Neural progenitor cell (in vitro differentiated cells): ENCODE measurements at regions not wholly inside any gene's neighbourhood (a gene's known extent, or its start where the extent isn't known, plus 50 kb on each side); places are given as distances from the start of the nearest gene placed in this dataset.

Source experiments
- DNase-seq: peaks from one replicate; pipeline ENCODE4 v3.0.0-alpha.2; 2016; ENCODE audit warnings: low spot score
- H2AFZ ChIP-seq: fragments of 200-600 bp; sonication (generic); replicated peaks from 2 replicates; pipeline ENCODE4 v1.6.1; 2016; ENCODE audit warnings: antibody characterized with exemption
- H3F3A ChIP-seq: fragments of 200-600 bp; sonication (generic); 2 replicates; pipeline ENCODE4 v1.6.1; 2016; ENCODE audit warnings: antibody characterized with exemption, low read depth
- H3K27ac ChIP-seq: fragments of 200-600 bp; sonication (generic); 2 replicates; pipeline ENCODE4 v1.5.1; 2016; ENCODE audit warnings: mild to moderate bottlenecking
- H3K27me3 ChIP-seq: fragments of 200-600 bp; sonication (generic); 2 replicates; pipeline ENCODE4 v1.6.1; 2016; ENCODE audit warnings: mild to moderate bottlenecking, moderate library complexity
- H3K36me3 ChIP-seq: fragments of 200-600 bp; sonication (generic); 2 replicates; pipeline ENCODE4 v1.5.1; 2016
- H3K4me1 ChIP-seq: fragments of 200-600 bp; sonication (generic); 2 replicates; pipeline ENCODE4 v1.6.1; 2016; ENCODE audit warnings: mixed run types
- H3K4me2 ChIP-seq: fragments of 200-600 bp; sonication (generic); 2 replicates; pipeline ENCODE4 v1.6.1; 2016
- H3K4me3 ChIP-seq: fragments of 200-600 bp; sonication (generic); 2 replicates; pipeline ENCODE4 v1.5.1; 2016
- H3K79me2 ChIP-seq: fragments of 200-600 bp; sonication (generic); 2 replicates; pipeline ENCODE4 v1.6.1; 2016; ENCODE audit warnings: low read depth
- H3K9ac ChIP-seq: fragments of 200-600 bp; sonication (generic); 2 replicates; pipeline ENCODE4 v1.6.1; 2016
- H3K9me3 ChIP-seq: fragments of 200-600 bp; sonication (generic); 2 replicates; pipeline ENCODE4 v1.5.1; 2016; ENCODE audit warnings: low read depth
- H4K20me1 ChIP-seq: fragments of 200-600 bp; sonication (generic); 2 replicates; pipeline ENCODE4 v1.6.1; 2016; ENCODE audit warnings: low read depth
- H3K27ac Mint-ChIP-seq: 3 replicates; pipeline ENCODE4 v1.8.0; 2021; ENCODE audit warnings: mixed read lengths
- H3K27me3 Mint-ChIP-seq: 2 replicates; pipeline ENCODE4 v1.8.0; 2022; ENCODE audit warnings: low read depth, mild to moderate bottlenecking, inconsistent platforms, moderate library complexity, mixed read lengths; ENCODE audit not compliant: insufficient read depth
- H3K36me3 Mint-ChIP-seq: 3 replicates; pipeline ENCODE4 v1.8.0; 2021; ENCODE audit warnings: mixed read lengths
- H3K4me1 Mint-ChIP-seq: 3 replicates; pipeline ENCODE4 v1.8.0; 2021; ENCODE audit warnings: mixed read lengths
- H3K4me3 Mint-ChIP-seq: 3 replicates; pipeline ENCODE4 v1.8.0; 2021; ENCODE audit warnings: mild to moderate bottlenecking, moderate library complexity, mixed read lengths
- H3K9me3 Mint-ChIP-seq: 3 replicates; pipeline ENCODE4 v1.8.0; 2020; ENCODE audit warnings: mixed read lengths
- EZH2 ChIP-seq: fragments of 200-600 bp; sonication (generic); IDR thresholded peaks from 2 replicates; pipeline ENCODE4 v1.6.1; 2017; ENCODE audit warnings: antibody characterized with exemption, mild to moderate bottlenecking, moderate library complexity
- EZH2phosphoT487 ChIP-seq: fragments of 200-600 bp; sonication (generic); IDR thresholded peaks from 2 replicates; pipeline ENCODE4 v1.6.1; 2017; ENCODE audit warnings: antibody characterized with exemption
- TF ChIP-seq, protein P1 (sequence below): fragments of 200-600 bp; sonication (generic); IDR thresholded peaks from 2 replicates; pipeline ENCODE4 v1.5.1; 2017; ENCODE audit warnings: antibody characterized with exemption, mild to moderate bottlenecking

- Histone ChIP-seq H2AFZ (no peak overlapping the region), H3K4me2 (peak overlapping the region; percentile 65), H3K79me2 (no peaks in the 10 kb centered on the region), H3F3A (peaks cover 24% of the 10 kb centered on the region), H3K36me3 (no peaks in the 10 kb centered on the region), H3K4me1 (peaks cover 25% of the 10 kb centered on the region), H4K20me1 (peaks cover 16% of the 10 kb centered on the region), H3K27me3 (peaks cover 26% of the 10 kb centered on the region), H3K4me3 (peak overlapping the region; percentile 23), H3K9me3 (no peaks in the 10 kb centered on the region), H3K9ac (no peak overlapping the region), H3K27ac (no peak overlapping the region)
- no peaks in the 10 kb centered on the region for H3K9me3 Mint-ChIP-seq
- peak overlapping the region; percentile 27 for H3K4me3 Mint-ChIP-seq
- peaks cover 23% of the 10 kb centered on the region for H3K27me3 Mint-ChIP-seq
- DNase-seq, result no peak
- H3K27ac Mint-ChIP-seq, result no peak overlapping the region
- peaks cover 47% of the 10 kb centered on the region for H3K4me1 Mint-ChIP-seq
- TF ChIP-seq EZH2, result no peak
- TF ChIP-seq, protein P1, sequence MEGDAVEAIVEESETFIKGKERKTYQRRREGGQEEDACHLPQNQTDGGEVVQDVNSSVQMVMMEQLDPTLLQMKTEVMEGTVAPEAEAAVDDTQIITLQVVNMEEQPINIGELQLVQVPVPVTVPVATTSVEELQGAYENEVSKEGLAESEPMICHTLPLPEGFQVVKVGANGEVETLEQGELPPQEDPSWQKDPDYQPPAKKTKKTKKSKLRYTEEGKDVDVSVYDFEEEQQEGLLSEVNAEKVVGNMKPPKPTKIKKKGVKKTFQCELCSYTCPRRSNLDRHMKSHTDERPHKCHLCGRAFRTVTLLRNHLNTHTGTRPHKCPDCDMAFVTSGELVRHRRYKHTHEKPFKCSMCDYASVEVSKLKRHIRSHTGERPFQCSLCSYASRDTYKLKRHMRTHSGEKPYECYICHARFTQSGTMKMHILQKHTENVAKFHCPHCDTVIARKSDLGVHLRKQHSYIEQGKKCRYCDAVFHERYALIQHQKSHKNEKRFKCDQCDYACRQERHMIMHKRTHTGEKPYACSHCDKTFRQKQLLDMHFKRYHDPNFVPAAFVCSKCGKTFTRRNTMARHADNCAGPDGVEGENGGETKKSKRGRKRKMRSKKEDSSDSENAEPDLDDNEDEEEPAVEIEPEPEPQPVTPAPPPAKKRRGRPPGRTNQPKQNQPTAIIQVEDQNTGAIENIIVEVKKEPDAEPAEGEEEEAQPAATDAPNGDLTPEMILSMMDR, result no peak
- no peak for TF ChIP-seq EZH2phosphoT487
- H3K36me3 Mint-ChIP-seq, result no peaks in the 10 kb centered on the region
Observed at GRCh38 chr10:120963594-120964220, 112.5 kb downstream of the WDR11 start.

- no peak overlapping the region for H3K4me3 Mint-ChIP-seq
- H4K20me1 ChIP-seq, result peaks cover 16% of the 10 kb centered on the region
- TF ChIP-seq EZH2phosphoT487, result no peak
- TF ChIP-seq EZH2, result no peak
- TF ChIP-seq, protein P1, result no peak
Observed at GRCh38 chr10:120966657-120967045, 115.5 kb downstream of the WDR11 start.

GRCh38 chr10:120969219-120969645 lies 118.1 kb downstream of the WDR11 start:
- Histone ChIP-seq H2AFZ (no peak overlapping the region), H3K4me2 (no peak overlapping the region), H3F3A (no peaks in the 10 kb centered on the region), H3K4me1 (no peaks in the 10 kb centered on the region), H3K27ac (no peak overlapping the region), H4K20me1 (no peaks in the 10 kb centered on the region), H3K9ac (no peak overlapping the region), H3K36me3 (no peaks in the 10 kb centered on the region), H3K9me3 (no peaks in the 10 kb centered on the region), H3K79me2 (no peaks in the 10 kb centered on the region), H3K4me3 (no peak overlapping the region), H3K27me3 (peaks cover 13% of the 10 kb centered on the region)
- no peak overlapping the region for H3K27ac Mint-ChIP-seq
- H3K4me1 Mint-ChIP-seq, result peaks cover 17% of the 10 kb centered on the region
- peaks cover 7% of the 10 kb centered on the region for H3K9me3 Mint-ChIP-seq
- H3K27me3 Mint-ChIP-seq, result peaks cover 19% of the 10 kb centered on the region
- no peak for DNase-seq
- H3K36me3 Mint-ChIP-seq, result no peaks in the 10 kb centered on the region
- no peak overlapping the region for H3K4me3 Mint-ChIP-seq
- TF ChIP-seq EZH2 (no peak), EZH2phosphoT487 (no peak)
- TF ChIP-seq, protein P1, result no peak

More at GRCh38 chr10:120966657-120967045, 115.5 kb downstream of the WDR11 start:
- H3K27ac ChIP-seq, result no peak overlapping the region
- no peaks in the 10 kb centered on the region for H3K9me3 ChIP-seq
- no peak overlapping the region for H3K4me3 ChIP-seq
- no peak overlapping the region for H2AFZ ChIP-seq
- H3K27me3 Mint-ChIP-seq, result peaks cover 21% of the 10 kb centered on the region
- no peak overlapping the region for H3K4me2 ChIP-seq
- no peaks in the 10 kb centered on the region for H3K36me3 ChIP-seq
- H3K4me1 ChIP-seq, result peaks cover 25% of the 10 kb centered on the region
- no peak for DNase-seq
- peaks cover 18% of the 10 kb centered on the region for H3K27me3 ChIP-seq
- H3K36me3 Mint-ChIP-seq, result no peaks in the 10 kb centered on the region
- peaks cover 23% of the 10 kb centered on the region for H3F3A ChIP-seq
- H3K79me2 ChIP-seq, result no peaks in the 10 kb centered on the region
- H3K4me1 Mint-ChIP-seq, result peaks cover 41% of the 10 kb centered on the region
- no peak overlapping the region for H3K27ac Mint-ChIP-seq
- no peaks in the 10 kb centered on the region for H3K9me3 Mint-ChIP-seq
- H3K9ac ChIP-seq, result no peak overlapping the region
